Endothelial cell of umbilical vein (primary cell): ENCODE measurements at regions not wholly inside any gene's neighbourhood (a gene's known extent, or its start where the extent isn't known, plus 50 kb on each side); places are given as distances from the start of the nearest gene placed in this dataset.

Experiments used
- POLR2A ChIP-seq: IDR thresholded peaks from 2 replicates; pipeline ENCODE4 v1.6.1; 2012; ENCODE audit warnings: low read depth, mild to moderate bottlenecking, control low read depth, low read length
- TF ChIP-seq, protein P1 (sequence below), 2 donors: IDR thresholded peaks; 1 replicate in 1 of 2; 2 replicates in 1 of 2; pipeline ENCODE4 v1.5.1; 2011; ENCODE audit warnings: low read length in 2 of 2, mild to moderate bottlenecking in 2 of 2, moderate library complexity in 2 of 2, control low read depth in 1 of 2, inconsistent platforms in 1 of 2, low read depth in 1 of 2; ENCODE audit not compliant: insufficient read depth in 1 of 2; ENCODE audit errors: extremely low read depth in 1 of 2

DNA sequence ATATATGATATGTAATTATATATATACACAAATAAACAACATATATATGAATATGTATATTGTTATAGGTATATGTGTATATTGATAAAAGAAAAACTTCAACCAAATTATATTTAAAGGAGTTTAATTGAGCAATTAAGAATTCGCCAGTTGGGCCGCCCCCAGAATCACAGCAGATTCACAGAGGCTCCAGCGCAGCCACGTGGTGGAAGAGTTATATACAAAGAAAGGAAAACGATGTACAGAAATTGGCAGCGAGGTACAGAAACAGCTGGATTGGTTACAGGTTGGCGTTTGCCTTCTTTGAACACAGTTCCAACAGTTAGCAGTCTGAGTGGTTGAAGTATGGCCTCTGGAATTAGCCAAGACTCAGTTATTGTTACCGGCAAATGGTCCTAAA is 137.3 kb upstream of the SLC24A5 start:
- TF ChIP-seq, protein P1, sequence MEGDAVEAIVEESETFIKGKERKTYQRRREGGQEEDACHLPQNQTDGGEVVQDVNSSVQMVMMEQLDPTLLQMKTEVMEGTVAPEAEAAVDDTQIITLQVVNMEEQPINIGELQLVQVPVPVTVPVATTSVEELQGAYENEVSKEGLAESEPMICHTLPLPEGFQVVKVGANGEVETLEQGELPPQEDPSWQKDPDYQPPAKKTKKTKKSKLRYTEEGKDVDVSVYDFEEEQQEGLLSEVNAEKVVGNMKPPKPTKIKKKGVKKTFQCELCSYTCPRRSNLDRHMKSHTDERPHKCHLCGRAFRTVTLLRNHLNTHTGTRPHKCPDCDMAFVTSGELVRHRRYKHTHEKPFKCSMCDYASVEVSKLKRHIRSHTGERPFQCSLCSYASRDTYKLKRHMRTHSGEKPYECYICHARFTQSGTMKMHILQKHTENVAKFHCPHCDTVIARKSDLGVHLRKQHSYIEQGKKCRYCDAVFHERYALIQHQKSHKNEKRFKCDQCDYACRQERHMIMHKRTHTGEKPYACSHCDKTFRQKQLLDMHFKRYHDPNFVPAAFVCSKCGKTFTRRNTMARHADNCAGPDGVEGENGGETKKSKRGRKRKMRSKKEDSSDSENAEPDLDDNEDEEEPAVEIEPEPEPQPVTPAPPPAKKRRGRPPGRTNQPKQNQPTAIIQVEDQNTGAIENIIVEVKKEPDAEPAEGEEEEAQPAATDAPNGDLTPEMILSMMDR (IDR thresholded peaks at IDR 0.05; ENCODE audit: extremely low read depth in 1 of 2, insufficient read depth in 1 of 2, low read depth in 1 of 2, low read length in 2 of 2), result no peak
- no peak for TF ChIP-seq POLR2A
